ENCODE measurements at regions not wholly inside any gene's neighbourhood (a gene's known extent, or its start where the extent isn't known, plus 50 kb on each side); places are given as distances from the start of the nearest gene placed in this dataset.

GRCh38 chr3:76565496-76566210, 474.2 kb upstream of the ROBO2 start:
- TF ChIP-seq POLR2A (IDR thresholded peaks at IDR 0.05): no peak
- no peak for TF ChIP-seq CTCF (IDR thresholded peaks at IDR 0.05 in 4 of 5, conservative IDR thresholded peaks at IDR 0.05 in 1 of 5)
